NT2/D1 (cell line): ENCODE measurements at regions not wholly inside any gene's neighbourhood (a gene's known extent, or its start where the extent isn't known, plus 50 kb on each side); places are given as distances from the start of the nearest gene placed in this dataset.

Experiments used
- SUZ12 ChIP-seq: IDR thresholded peaks from 2 replicates; pipeline ENCODE4 v1.6.1; 2011; ENCODE audit not compliant: insufficient read length, insufficient read depth; ENCODE audit errors: extremely low read depth
- YY1 ChIP-seq: IDR thresholded peaks from 2 replicates; pipeline ENCODE4 v1.6.1; 2011; ENCODE audit not compliant: insufficient read length, insufficient read depth
- ZNF274 ChIP-seq: IDR thresholded peaks from 2 replicates; pipeline ENCODE4 v1.6.1; 2011; ENCODE audit warnings: mild to moderate bottlenecking, low read depth, low read length

- TF ChIP-seq ZNF274 (no peak), YY1 (no peak), SUZ12 (no peak)
Measured at GRCh38 chr1:88530246-88530645, 153.8 kb upstream of the PKN2 start.
